MM.1S (cell line): ENCODE measurements at regions not wholly inside any gene's neighbourhood (a gene's known extent, or its start where the extent isn't known, plus 50 kb on each side); places are given as distances from the start of the nearest gene placed in this dataset.

Source experiments
- DNase-seq: peaks from one replicate; pipeline ENCODE4 v3.0.0-alpha.2; 2015
- H2AFZ ChIP-seq: fragments of 300-600 bp; sonication (generic); 2 replicates; pipeline ENCODE4 v1.6.0; 2016; ENCODE audit warnings: antibody characterized with exemption, low read length
- H3F3A ChIP-seq: fragments of 300-600 bp; sonication (generic); 2 replicates; pipeline ENCODE4 v1.6.1; 2016; ENCODE audit warnings: mild to moderate bottlenecking, antibody characterized with exemption, low read length, moderate library complexity, mixed read lengths; ENCODE audit not compliant: insufficient read depth
- H3K27ac ChIP-seq: fragments of 300-600 bp; sonication (generic); 2 replicates; pipeline ENCODE4 v1.5.1; 2016; ENCODE audit warnings: mild to moderate bottlenecking, low read length
- H3K27me3 ChIP-seq: fragments of 300-600 bp; sonication (generic); replicated peaks from 2 replicates; pipeline ENCODE4 v1.6.0; 2016; ENCODE audit warnings: low read length; ENCODE audit not compliant: insufficient read depth
- H3K36me3 ChIP-seq: fragments of 300-600 bp; sonication (generic); replicated peaks from 2 replicates; pipeline ENCODE4 v1.6.1; 2016; ENCODE audit warnings: mild to moderate bottlenecking, low read length, mixed read lengths; ENCODE audit not compliant: insufficient read depth
- H3K4me1 ChIP-seq: fragments of 300-600 bp; sonication (generic); 2 replicates; pipeline ENCODE4 v1.6.1; 2016; ENCODE audit warnings: low read length, mixed read lengths
- H3K4me2 ChIP-seq: fragments of 300-600 bp; sonication (generic); 2 replicates; pipeline ENCODE4 v1.6.0; 2016; ENCODE audit warnings: low read depth, low read length
- H3K4me3 ChIP-seq: fragments of 300-600 bp; sonication (generic); 2 replicates; pipeline ENCODE4 v1.5.1; 2016; ENCODE audit warnings: low read length, mixed read lengths
- H3K79me2 ChIP-seq: fragments of 300-600 bp; sonication (generic); 2 replicates; pipeline ENCODE4 v1.6.1; 2016; ENCODE audit warnings: mixed run types, low read length, mixed read lengths
- H3K9ac ChIP-seq: fragments of 300-600 bp; sonication (generic); 2 replicates; pipeline ENCODE4 v1.6.1; 2016; ENCODE audit warnings: low read length, mixed read lengths
- H3K9me2 ChIP-seq: fragments of 300-600 bp; sonication (generic); replicated peaks from 2 replicates; pipeline ENCODE4 v1.6.1; 2016; ENCODE audit warnings: mild to moderate bottlenecking, low read length, mixed read lengths; ENCODE audit not compliant: insufficient read depth
- H3K9me3 ChIP-seq: fragments of 300-600 bp; sonication (generic); replicated peaks from 2 replicates; pipeline ENCODE4 v1.6.1; 2016; ENCODE audit warnings: mild to moderate bottlenecking, low read length, mixed read lengths; ENCODE audit not compliant: insufficient read depth
- H4K20me1 ChIP-seq: fragments of 300-600 bp; sonication (generic); 2 replicates; pipeline ENCODE4 v1.6.1; 2016; ENCODE audit warnings: mild to moderate bottlenecking, low read length, moderate library complexity, mixed read lengths; ENCODE audit not compliant: insufficient read depth
- EZH2 ChIP-seq: fragments of 300-600 bp; sonication (generic); optimal IDR thresholded peaks from 2 replicates; pipeline ENCODE3; 2017; ENCODE audit warnings: low read depth, mild to moderate bottlenecking, antibody characterized with exemption, low read length, mixed read lengths
- EZH2phosphoT487 ChIP-seq: fragments of 300-600 bp; sonication (generic); IDR thresholded peaks from 2 replicates; pipeline ENCODE4 v1.6.1; 2018; ENCODE audit warnings: antibody characterized with exemption, low read length
- TF ChIP-seq, protein P1 (sequence below): fragments of 300-600 bp; sonication (generic); IDR thresholded peaks from 2 replicates; pipeline ENCODE4 v1.5.1; 2016; ENCODE audit warnings: antibody characterized with exemption, low read length, mixed read lengths

DNA sequence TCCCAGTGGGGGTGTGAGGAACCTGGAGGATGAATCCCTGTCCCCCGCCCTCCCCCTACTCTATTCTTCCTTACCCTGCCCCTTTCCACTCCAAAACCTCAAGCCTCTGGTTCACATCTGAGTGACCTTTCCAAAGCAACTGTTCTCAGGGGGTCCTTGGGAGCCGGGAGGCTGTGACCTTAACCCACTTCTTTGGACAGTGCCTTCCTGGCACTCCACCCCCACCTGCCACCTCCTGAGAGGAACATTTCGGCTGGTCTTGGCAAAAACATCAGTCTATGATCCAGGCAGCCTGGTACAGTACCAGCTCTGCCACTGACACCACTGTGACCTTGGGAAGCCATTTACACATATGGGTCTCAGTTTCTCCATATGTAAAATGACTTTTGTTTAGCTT is 121.7 kb downstream of the MRPL14 start:
- Histone ChIP-seq H3K9me2 (no peaks in the 10 kb centered on the region), H4K20me1 (no peaks in the 10 kb centered on the region), H3K36me3 (no peaks in the 10 kb centered on the region), H3K4me3 (no peak overlapping the region), H3K9ac (no peak overlapping the region), H2AFZ (no peak overlapping the region), H3K27me3 (0 out of 2 replicates have a peak, but pooled peaks cover 3% of the 10 kb centered on the region), H3K27ac (no peak overlapping the region), H3F3A (no peaks in the 10 kb centered on the region), H3K79me2 (no peaks in the 10 kb centered on the region), H3K9me3 (no peaks in the 10 kb centered on the region), H3K4me1 (no peaks in the 10 kb centered on the region), H3K4me2 (no peak overlapping the region)
- TF ChIP-seq EZH2 (no peak), EZH2phosphoT487 (no peak)
- TF ChIP-seq, protein P1, sequence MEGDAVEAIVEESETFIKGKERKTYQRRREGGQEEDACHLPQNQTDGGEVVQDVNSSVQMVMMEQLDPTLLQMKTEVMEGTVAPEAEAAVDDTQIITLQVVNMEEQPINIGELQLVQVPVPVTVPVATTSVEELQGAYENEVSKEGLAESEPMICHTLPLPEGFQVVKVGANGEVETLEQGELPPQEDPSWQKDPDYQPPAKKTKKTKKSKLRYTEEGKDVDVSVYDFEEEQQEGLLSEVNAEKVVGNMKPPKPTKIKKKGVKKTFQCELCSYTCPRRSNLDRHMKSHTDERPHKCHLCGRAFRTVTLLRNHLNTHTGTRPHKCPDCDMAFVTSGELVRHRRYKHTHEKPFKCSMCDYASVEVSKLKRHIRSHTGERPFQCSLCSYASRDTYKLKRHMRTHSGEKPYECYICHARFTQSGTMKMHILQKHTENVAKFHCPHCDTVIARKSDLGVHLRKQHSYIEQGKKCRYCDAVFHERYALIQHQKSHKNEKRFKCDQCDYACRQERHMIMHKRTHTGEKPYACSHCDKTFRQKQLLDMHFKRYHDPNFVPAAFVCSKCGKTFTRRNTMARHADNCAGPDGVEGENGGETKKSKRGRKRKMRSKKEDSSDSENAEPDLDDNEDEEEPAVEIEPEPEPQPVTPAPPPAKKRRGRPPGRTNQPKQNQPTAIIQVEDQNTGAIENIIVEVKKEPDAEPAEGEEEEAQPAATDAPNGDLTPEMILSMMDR: no peak
- DNase-seq: no peak

DNA sequence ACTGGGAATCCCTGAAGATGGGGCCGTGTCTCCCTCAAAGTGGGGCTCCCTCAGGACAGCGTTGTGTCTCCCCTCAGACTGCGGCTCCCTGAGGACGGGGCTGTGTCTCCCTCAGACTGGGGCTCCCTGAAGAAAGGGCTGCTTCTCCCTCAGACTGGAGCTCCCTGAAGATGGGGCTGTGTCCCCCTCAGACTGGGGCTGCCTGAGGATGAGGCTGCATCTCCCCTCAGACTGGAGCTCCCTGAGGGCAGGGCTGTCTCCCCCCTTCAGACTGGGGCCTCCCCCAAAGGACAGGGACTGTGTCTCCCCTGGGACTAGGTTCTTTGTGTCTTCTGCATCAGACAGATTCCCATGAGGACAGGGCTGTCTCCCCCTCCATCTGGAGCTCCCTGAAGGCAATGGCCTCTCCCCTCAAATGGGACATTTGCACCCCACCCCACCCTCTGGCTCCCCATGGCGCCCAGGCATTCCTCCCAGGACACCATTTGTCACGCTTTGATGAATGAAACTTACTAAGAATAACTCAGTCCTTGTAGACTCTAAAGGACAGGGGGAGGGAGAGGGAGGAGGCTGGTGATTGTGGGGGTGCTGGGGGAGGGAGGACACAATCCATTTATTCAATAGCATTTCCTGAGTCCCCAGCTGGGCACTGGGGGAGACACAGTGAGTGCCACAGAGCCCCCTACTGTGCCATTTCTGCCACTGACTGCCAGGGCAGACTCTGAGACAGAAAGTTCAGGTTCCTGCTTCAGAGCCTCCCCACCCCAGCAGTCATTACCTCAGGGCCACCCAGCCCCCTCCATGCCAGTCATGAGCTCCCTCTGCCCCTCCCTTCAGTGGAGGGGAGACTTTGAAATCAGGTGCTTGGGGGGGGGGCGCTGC is 122.4 kb downstream of the MRPL14 start:
- Histone ChIP-seq H3K9me3 (no peaks in the 10 kb centered on the region), H3K27ac (no peak overlapping the region), H2AFZ (no peak overlapping the region), H3F3A (no peaks in the 10 kb centered on the region), H3K4me1 (no peaks in the 10 kb centered on the region), H3K9ac (no peak overlapping the region), H3K4me3 (no peak overlapping the region), H3K4me2 (no peak overlapping the region), H3K27me3 (0 out of 2 replicates have a peak, but pooled peaks cover 3% of the 10 kb centered on the region), H3K36me3 (no peaks in the 10 kb centered on the region), H3K9me2 (no peaks in the 10 kb centered on the region), H4K20me1 (no peaks in the 10 kb centered on the region), H3K79me2 (no peaks in the 10 kb centered on the region)
- no peak for DNase-seq
- no peak for TF ChIP-seq EZH2phosphoT487
- no peak for TF ChIP-seq EZH2
- TF ChIP-seq, protein P1: peak; percentile 27; the same call in 1 of the 2 replicates

DNA sequence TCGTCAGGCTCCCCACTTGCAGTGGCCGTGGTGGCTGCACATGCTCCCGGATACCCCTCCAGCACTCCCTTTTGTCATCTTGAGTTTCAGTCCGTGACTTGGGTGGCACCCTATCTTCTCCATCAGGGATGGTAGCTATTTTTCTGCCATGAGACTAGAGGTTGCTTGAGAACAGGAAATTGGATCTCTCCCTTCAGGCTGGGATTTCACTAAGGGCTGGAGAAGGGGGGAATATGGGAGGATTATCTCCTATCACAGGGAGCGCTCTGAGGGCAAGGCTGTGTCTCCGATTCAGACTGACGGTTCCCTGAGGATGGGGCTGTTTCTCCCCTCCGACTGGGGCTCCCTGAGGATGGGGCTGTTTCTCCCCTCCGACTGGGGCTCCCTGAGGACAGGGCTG is 123.1 kb downstream of the MRPL14 start:
- Histone ChIP-seq H3K9me2 (no peaks in the 10 kb centered on the region), H3K27me3 (0 out of 2 replicates have a peak, but pooled peaks cover 3% of the 10 kb centered on the region), H2AFZ (no peak overlapping the region), H3K9ac (no peak overlapping the region), H3K4me2 (no peak overlapping the region), H4K20me1 (no peaks in the 10 kb centered on the region), H3K36me3 (no peaks in the 10 kb centered on the region), H3K79me2 (no peaks in the 10 kb centered on the region), H3K4me1 (no peaks in the 10 kb centered on the region), H3F3A (no peaks in the 10 kb centered on the region), H3K27ac (no peak overlapping the region), H3K4me3 (no peak overlapping the region), H3K9me3 (no peaks in the 10 kb centered on the region)
- TF ChIP-seq, protein P1: no peak
- TF ChIP-seq EZH2: no peak
- no peak for TF ChIP-seq EZH2phosphoT487
- DNase-seq: no peak
